Right lobe of liver (tissue), 4 donors: ENCODE measurements at regions not wholly inside any gene's neighbourhood (a gene's known extent, or its start where the extent isn't known, plus 50 kb on each side); places are given as distances from the start of the nearest gene placed in this dataset.

ENCODE experiments used
- CTCF ChIP-seq, 4 donors: fragments of 200-600 bp in 3 of 4; fragments of 450-650 bp in 1 of 4; IDR thresholded peaks; one replicate each; pipeline versions ENCODE4 v1.5.1 to v1.8.0; 2016 to 2022; ENCODE audit warnings: antibody characterized with exemption in 4 of 4, mild to moderate bottlenecking in 2 of 4
- POLR2A ChIP-seq: fragments of 450-650 bp; IDR thresholded peaks from one replicate; pipeline ENCODE4 v1.6.1; 2017; ENCODE audit warnings: antibody characterized with exemption, mild to moderate bottlenecking
- donor health status: DM: no; HTN: no; CAD: no.
- donor health status: DM: no; HTN: no; CAD: no.
- donor health status: DM: no; HTN: yes; CAD: no.

GRCh38 chr11:81869351-81870065, 864.2 kb downstream of the FAM181B start:
- no peak for TF ChIP-seq POLR2A
- no peak for TF ChIP-seq CTCF (IDR thresholded peaks at IDR 0.05)
